IMR-90 (cell line): ENCODE measurements at regions not wholly inside any gene's neighbourhood (a gene's known extent, or its start where the extent isn't known, plus 50 kb on each side); places are given as distances from the start of the nearest gene placed in this dataset.
A peak's percentile ranks its signal among the peaks of the same experiment; 100 is the strongest.
"Not testable (repeated sequence)": the region's sequence is repeated elsewhere in the genome, so short reads cannot be mapped to it uniquely, and the experiment has no call there.

Source experiments
- ATAC-seq: fragments of 200-7000 bp; cut with Tn5 transposase; 2 replicates; pipeline ENCODE4 v1.9.1; 2020; ENCODE audit warnings: low read depth, mild to moderate bottlenecking, moderate library complexity
- BruUV-seq: library from RNA; stranded (reverse); fragments of 400-500 nt; replicated peaks from 2 replicates; lab custom pipeline; 2021; lab: Mats Ljungman, UMichigan
- CTCF ChIA-PET: fragments of 300-600 bp; formaldehyde crosslinking; extraction: SDS; loops from one replicate; lab custom pipeline; 2021; ENCODE audit warnings: antibody characterized with exemption; lab: Yijun Ruan, JAX
- POLR2A ChIA-PET: fragments of 300-600 bp; sonication (Branson Sonifier 250); formaldehyde crosslinking; loops from one replicate; lab custom pipeline; 2022; ENCODE audit warnings: antibody characterized with exemption; ENCODE audit not compliant: unreplicated experiment; lab: Charles Lee
- DNase-seq: peaks from one replicate; pipeline ENCODE4 v3.0.0; 2013
- H2AFZ ChIP-seq: replicated peaks from 2 replicates; pipeline ENCODE3; 2013; ENCODE audit warnings: low read length, mild to moderate bottlenecking; ENCODE audit not compliant: poor library complexity
- H2AK5ac ChIP-seq: 2 replicates; pipeline ENCODE4 v1.6.1; 2013; ENCODE audit warnings: low read depth, low read length, inconsistent platforms
- H2AK9ac ChIP-seq: replicated peaks from 2 replicates; pipeline ENCODE3; 2013; ENCODE audit warnings: mild to moderate bottlenecking, low read depth, low read length, moderate library complexity; ENCODE audit not compliant: poor library complexity
- H2BK120ac ChIP-seq: 2 replicates; pipeline ENCODE4 v1.6.1; 2013; ENCODE audit warnings: low read depth, low read length, inconsistent platforms
- H2BK15ac ChIP-seq: 3 replicates; pipeline ENCODE4 v1.6.1; 2013; ENCODE audit warnings: low read depth, low read length, inconsistent platforms
- H2BK20ac ChIP-seq: 2 replicates; pipeline ENCODE4 v1.6.1; 2013; ENCODE audit warnings: low read depth, mild to moderate bottlenecking, inconsistent platforms, low read length, moderate library complexity
- H2BK5ac ChIP-seq: 2 replicates; pipeline ENCODE4 v1.6.1; 2013; ENCODE audit warnings: mild to moderate bottlenecking, low read depth, low read length, inconsistent platforms; ENCODE audit not compliant: poor library complexity, severe bottlenecking
- H3K14ac ChIP-seq: replicated peaks from 2 replicates; pipeline ENCODE4 v1.6.1; 2013; ENCODE audit warnings: low read depth, low read length, inconsistent platforms
- H3K18ac ChIP-seq: 2 replicates; pipeline ENCODE4 v1.6.1; 2013; ENCODE audit warnings: low read depth, low read length, control low read depth
- H3K23ac ChIP-seq: 2 replicates; pipeline ENCODE4 v1.6.1; 2013; ENCODE audit warnings: low read depth, low read length, inconsistent platforms
- H3K27ac ChIP-seq: 2 replicates; pipeline ENCODE4 v1.5.1; 2013; ENCODE audit warnings: mild to moderate bottlenecking, control low read depth, low read length; ENCODE audit not compliant: insufficient read depth
- H3K27me3 ChIP-seq: 2 replicates; pipeline ENCODE4 v1.6.1; 2013; ENCODE audit warnings: low read length; ENCODE audit not compliant: control insufficient read depth, insufficient read depth
- H3K36me3 ChIP-seq: 2 replicates; pipeline ENCODE4 v1.6.1; 2013; ENCODE audit warnings: low read length, mixed read lengths; ENCODE audit not compliant: control insufficient read depth, insufficient read depth
- H3K4ac ChIP-seq: 2 replicates; pipeline ENCODE4 v1.6.1; 2013; ENCODE audit warnings: low read depth, low read length, inconsistent platforms
- H3K4me1 ChIP-seq: 2 replicates; pipeline ENCODE4 v1.6.1; 2013; ENCODE audit warnings: low read length, mixed read lengths; ENCODE audit not compliant: control insufficient read depth, insufficient read depth
- H3K4me2 ChIP-seq: 2 replicates; pipeline ENCODE4 v1.6.1; 2013; ENCODE audit warnings: low read depth, mild to moderate bottlenecking, control low read depth, low read length, moderate library complexity
- H3K4me3 ChIP-seq: 2 replicates; pipeline ENCODE4 v1.5.1; 2013; ENCODE audit warnings: low read depth, mild to moderate bottlenecking, control low read depth, low read length, moderate library complexity; ENCODE audit not compliant: insufficient read depth
- H3K56ac ChIP-seq: 2 replicates; pipeline ENCODE4 v1.6.1; 2013; ENCODE audit warnings: low read length, inconsistent platforms; ENCODE audit not compliant: insufficient read depth; ENCODE audit errors: extremely low read depth
- H3K79me1 ChIP-seq, 2 experiments: 2 replicates each; pipeline ENCODE4 v1.6.1; 2013; ENCODE audit warnings: low read length in 2 of 2, inconsistent platforms in 1 of 2, low read depth in 1 of 2
- H3K9ac ChIP-seq: 2 replicates; pipeline ENCODE4 v1.6.1; 2013; ENCODE audit warnings: low read depth, low read length, control low read depth
- H3K9me1 ChIP-seq: 2 replicates; pipeline ENCODE4 v1.6.1; 2013; ENCODE audit warnings: low read length, inconsistent platforms; ENCODE audit not compliant: insufficient read depth
- H3K9me3 ChIP-seq: 2 replicates; pipeline ENCODE4 v1.6.1; 2013; ENCODE audit warnings: low read length; ENCODE audit not compliant: control insufficient read depth, insufficient read depth
- H4K20me1 ChIP-seq: 2 replicates; pipeline ENCODE4 v1.6.1; 2013; ENCODE audit warnings: low read length, inconsistent platforms; ENCODE audit not compliant: insufficient read depth
- H4K5ac ChIP-seq: 2 replicates; pipeline ENCODE4 v1.6.1; 2013; ENCODE audit warnings: mild to moderate bottlenecking, low read depth, low read length, control low read depth
- H4K8ac ChIP-seq, 2 experiments: 2 replicates each; pipeline ENCODE4 v1.6.1; 2013; ENCODE audit warnings: low read depth in 2 of 2, low read length in 2 of 2, control low read depth in 1 of 2, inconsistent platforms in 1 of 2
- H4K91ac ChIP-seq: 2 replicates; pipeline ENCODE4 v1.6.1; 2013; ENCODE audit warnings: low read depth, low read length, inconsistent platforms; ENCODE audit not compliant: insufficient read depth
- CEBPB ChIP-seq: IDR thresholded peaks from 2 replicates; pipeline ENCODE4 v1.6.1; 2012; ENCODE audit warnings: low read depth, low read length, improper control_type of control experiment
- WGBS, 2 experiments: methylation state at CpG; one replicate each; pipeline versions ENCODE4 v1.1.5 to v1.1.7; 2013; ENCODE audit warnings: missing lambda C conversion rate in 2 of 2; ENCODE audit not compliant: insufficient read length in 1 of 2; ENCODE audit errors: extremely low coverage in 2 of 2; 5-methylcytosine and 5-hydroxymethylcytosine counted together
- dilution Hi-C: fragments of 300-500 bp; cut with HindIII; formaldehyde crosslinking; loops from one replicate; pipeline ENCODE4 v1.14.3; 2018; ENCODE audit warnings: low sequenced_read_pairs; ENCODE audit not compliant: unreplicated experiment
- in situ Hi-C: fragments of 300-500 bp; cut with MboI; formaldehyde crosslinking; loops from 3 replicates; pipeline ENCODE4 v1.14.3; 2019; ENCODE audit warnings: low sequenced_read_pairs, inconsistent platforms, mixed read lengths
- intact Hi-C: fragments of 100-400 bp; cut with micrococcal nuclease; formaldehyde crosslinking; loops from 2 replicates; pipeline ENCODE4 v1.10.0; 2022
- TF ChIP-seq, protein P1 (sequence below): fragments of 150-350 bp; IDR thresholded peaks from 2 replicates; pipeline ENCODE4 v1.6.1; 2016; ENCODE audit warnings: low read depth, mild to moderate bottlenecking, low read length, moderate library complexity, borderline replicate concordance

DNA sequence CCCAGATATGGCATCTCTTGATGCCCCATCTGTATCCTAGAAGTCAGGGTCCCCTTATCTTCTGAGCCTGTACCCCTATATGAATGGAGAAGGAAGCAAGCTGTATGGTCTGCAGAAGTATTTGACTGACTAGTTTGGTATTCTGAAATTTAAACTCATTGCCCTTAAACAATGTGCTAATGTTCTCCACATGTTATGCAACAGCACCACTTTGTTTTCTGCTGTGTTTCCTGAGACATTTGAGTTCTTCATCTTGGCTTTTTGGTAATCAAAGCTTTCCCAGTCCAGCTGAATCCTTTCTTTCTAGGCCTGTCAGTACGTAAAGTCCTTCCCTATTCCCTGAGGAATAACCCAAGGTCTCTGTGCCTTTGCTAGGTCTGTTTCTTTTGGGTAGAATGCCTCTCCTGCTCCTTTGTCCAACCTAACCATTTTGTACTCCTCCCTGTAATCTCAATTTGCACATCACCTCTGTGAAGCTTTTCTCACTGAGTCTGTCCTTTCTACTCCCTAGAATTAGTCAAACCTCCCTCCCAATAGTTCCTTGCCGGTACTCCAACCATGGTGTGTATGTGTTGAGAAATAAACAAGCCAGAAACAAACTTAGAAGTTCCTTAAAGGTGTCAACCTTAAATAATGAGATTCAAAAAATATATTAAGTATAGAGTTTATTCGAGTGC, 72.1 kb upstream of the HSPB3 start:
- no peak overlapping the region for H2AFZ ChIP-seq
- peaks cover 2% of the 10 kb centered on the region for H3K27me3 ChIP-seq
- H3K18ac ChIP-seq: peak overlapping the region; percentile 51
- dilution Hi-C loops (no loop called here), in situ Hi-C loops (no loop called here), intact Hi-C loops (no loop called here)
- no peak overlapping the region for H3K4ac ChIP-seq
- H3K9me1 ChIP-seq: no peaks in the 10 kb centered on the region
- no peaks in the 10 kb centered on the region for H3K79me1 ChIP-seq
- peak; percentile 48 for ATAC-seq
- no peak overlapping the region for H2BK20ac ChIP-seq
- ChIA-PET CTCF (interaction anchor here (0.6 kb wide), 1 partner anchor 129 kb away, joined by 3 read pairs; no protein-coding TSS in a partner anchor), POLR2A (no interaction called here)
- H3K4me1 ChIP-seq: peaks cover 2% of the 10 kb centered on the region
- no TSS peak for BruUV-seq
- no peak overlapping the region for H3K4me2 ChIP-seq
- H2BK15ac ChIP-seq: no peak overlapping the region
- H4K20me1 ChIP-seq: no peaks in the 10 kb centered on the region
- no peak overlapping the region for H2BK5ac ChIP-seq
- TF ChIP-seq, protein P1, sequence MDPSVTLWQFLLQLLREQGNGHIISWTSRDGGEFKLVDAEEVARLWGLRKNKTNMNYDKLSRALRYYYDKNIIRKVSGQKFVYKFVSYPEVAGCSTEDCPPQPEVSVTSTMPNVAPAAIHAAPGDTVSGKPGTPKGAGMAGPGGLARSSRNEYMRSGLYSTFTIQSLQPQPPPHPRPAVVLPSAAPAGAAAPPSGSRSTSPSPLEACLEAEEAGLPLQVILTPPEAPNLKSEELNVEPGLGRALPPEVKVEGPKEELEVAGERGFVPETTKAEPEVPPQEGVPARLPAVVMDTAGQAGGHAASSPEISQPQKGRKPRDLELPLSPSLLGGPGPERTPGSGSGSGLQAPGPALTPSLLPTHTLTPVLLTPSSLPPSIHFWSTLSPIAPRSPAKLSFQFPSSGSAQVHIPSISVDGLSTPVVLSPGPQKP: no peak
- peak; percentile 59 for TF ChIP-seq CEBPB
- DNase-seq: peak; percentile 26
- no peaks in the 10 kb centered on the region for H3K9me3 ChIP-seq
- no peak overlapping the region for H2BK120ac ChIP-seq
- no peak overlapping the region for H4K91ac ChIP-seq
- WGBS, 2 experiments: no CpG with 5 or more reads among the region's 3 CpGs
- no peak overlapping the region for H3K9ac ChIP-seq
- no peaks in the 10 kb centered on the region for H3K36me3 ChIP-seq
- no peak overlapping the region for H4K8ac ChIP-seq
- H2AK9ac ChIP-seq: no peak overlapping the region
- H3K56ac ChIP-seq: no peak overlapping the region
- no peak overlapping the region; the same call in 1 of the 2 replicates for H3K14ac ChIP-seq
- no peak overlapping the region for H3K23ac ChIP-seq
- no peak overlapping the region for H2AK5ac ChIP-seq
- H3K4me3 ChIP-seq: no peak overlapping the region
- no peak overlapping the region for H4K5ac ChIP-seq
- H3K27ac ChIP-seq: no peak overlapping the region

DNA sequence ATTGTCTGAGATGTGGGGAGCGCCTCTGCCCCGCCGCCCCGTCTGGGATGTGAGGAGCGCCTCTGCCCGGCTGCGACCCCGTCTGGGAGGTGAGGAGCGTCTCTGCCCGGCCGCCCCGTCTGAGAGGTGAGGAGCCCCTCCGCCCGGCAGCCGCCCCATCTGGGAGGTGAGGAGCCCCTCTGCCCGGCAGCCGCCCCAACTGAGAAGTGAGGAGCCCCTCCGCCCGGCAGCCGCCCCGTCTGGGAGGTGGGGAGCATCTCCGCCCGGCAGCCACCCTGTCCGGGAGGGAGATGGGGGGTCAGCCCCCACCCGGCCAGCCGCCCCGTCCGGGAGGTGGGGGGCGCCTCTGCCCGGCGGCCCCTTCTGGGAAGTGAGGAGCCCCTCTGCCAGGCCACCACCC, 70.9 kb upstream of the ARL15 start:
- H4K20me1 ChIP-seq, POLR2A ChIA-PET, H3K9me3 ChIP-seq, H3K36me3 ChIP-seq, H3K4me3 ChIP-seq, ATAC-seq, H2AK5ac ChIP-seq, in situ Hi-C loops, intact Hi-C loops, H2BK15ac ChIP-seq, BruUV-seq, CTCF ChIA-PET, dilution Hi-C loops, H2AK9ac ChIP-seq, H2BK5ac ChIP-seq, H3K9me1 ChIP-seq, H3K27ac ChIP-seq, H3K9ac ChIP-seq, H2BK120ac ChIP-seq, H2BK20ac ChIP-seq, H3K4me2 ChIP-seq, H3K27me3 ChIP-seq, H3K23ac ChIP-seq, H4K91ac ChIP-seq, H2AFZ ChIP-seq, H4K5ac ChIP-seq, H3K18ac ChIP-seq, H3K79me1 ChIP-seq, H3K14ac ChIP-seq, H4K8ac ChIP-seq, H3K4ac ChIP-seq, H3K4me1 ChIP-seq, DNase-seq, H3K56ac ChIP-seq: not testable (repeated sequence)
- WGBS, 2 experiments: no CpG with 5 or more reads among the region's 31 CpGs
